OCI-LY7 (cell line): ENCODE measurements at regions not wholly inside any gene's neighbourhood (a gene's known extent, or its start where the extent isn't known, plus 50 kb on each side); places are given as distances from the start of the nearest gene placed in this dataset.

Source experiments
- EZH2phosphoT487 ChIP-seq: fragments of 200-600 bp; sonication (generic); IDR thresholded peaks from 2 replicates; pipeline ENCODE4 v1.6.1; 2018; ENCODE audit warnings: low read depth, borderline replicate concordance, mild to moderate bottlenecking, mixed run types, antibody characterized with exemption, low read length, moderate library complexity, mixed read lengths
- TF ChIP-seq, protein P1 (sequence below): fragments of 200-600 bp; sonication (generic); conservative IDR thresholded peaks from 2 replicates; pipeline ENCODE4 v1.5.1; 2014; ENCODE audit warnings: mild to moderate bottlenecking, antibody characterized with exemption, low read length, moderate library complexity, mixed read lengths

DNA sequence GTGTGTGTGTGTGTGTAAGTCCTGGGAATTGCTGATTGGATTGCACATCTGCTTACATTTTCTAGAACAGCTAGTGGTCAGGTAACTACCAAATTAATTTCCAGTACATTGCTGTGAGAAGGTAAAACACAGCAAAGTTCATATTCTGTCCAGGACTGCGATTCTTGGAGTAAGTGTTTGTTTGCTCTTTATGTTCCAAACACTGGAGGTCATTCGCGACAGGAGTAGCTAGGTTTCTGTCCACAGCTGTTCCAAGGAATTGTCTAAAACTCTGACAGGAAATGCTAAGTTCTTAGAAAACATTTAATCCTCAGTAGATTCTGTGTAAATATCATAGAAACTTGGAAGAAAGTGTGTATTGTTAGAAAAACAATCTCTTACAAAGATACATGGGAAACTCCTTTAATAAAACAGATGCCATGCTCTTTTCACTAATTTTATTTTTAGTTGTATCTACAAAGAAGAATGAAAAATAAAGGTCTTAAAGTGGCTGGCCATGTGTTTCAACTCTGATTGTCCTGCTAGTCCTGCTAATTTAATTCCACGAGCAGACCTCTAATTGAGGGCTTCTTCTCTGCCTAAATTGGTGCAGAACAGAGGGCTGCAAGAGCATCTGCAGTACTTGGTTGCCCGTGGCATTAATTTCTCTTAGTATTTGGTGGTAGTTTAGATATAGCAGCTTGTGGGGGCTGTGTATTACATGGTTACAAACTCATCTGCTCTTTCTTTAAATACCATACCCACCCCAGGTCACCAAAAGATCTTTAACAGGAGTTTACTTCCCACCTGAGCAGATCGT lies 464.5 kb downstream of the RASEF start:
- TF ChIP-seq, protein P1, sequence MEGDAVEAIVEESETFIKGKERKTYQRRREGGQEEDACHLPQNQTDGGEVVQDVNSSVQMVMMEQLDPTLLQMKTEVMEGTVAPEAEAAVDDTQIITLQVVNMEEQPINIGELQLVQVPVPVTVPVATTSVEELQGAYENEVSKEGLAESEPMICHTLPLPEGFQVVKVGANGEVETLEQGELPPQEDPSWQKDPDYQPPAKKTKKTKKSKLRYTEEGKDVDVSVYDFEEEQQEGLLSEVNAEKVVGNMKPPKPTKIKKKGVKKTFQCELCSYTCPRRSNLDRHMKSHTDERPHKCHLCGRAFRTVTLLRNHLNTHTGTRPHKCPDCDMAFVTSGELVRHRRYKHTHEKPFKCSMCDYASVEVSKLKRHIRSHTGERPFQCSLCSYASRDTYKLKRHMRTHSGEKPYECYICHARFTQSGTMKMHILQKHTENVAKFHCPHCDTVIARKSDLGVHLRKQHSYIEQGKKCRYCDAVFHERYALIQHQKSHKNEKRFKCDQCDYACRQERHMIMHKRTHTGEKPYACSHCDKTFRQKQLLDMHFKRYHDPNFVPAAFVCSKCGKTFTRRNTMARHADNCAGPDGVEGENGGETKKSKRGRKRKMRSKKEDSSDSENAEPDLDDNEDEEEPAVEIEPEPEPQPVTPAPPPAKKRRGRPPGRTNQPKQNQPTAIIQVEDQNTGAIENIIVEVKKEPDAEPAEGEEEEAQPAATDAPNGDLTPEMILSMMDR, result no peak
- TF ChIP-seq EZH2phosphoT487, result no peak
